ENCODE measurements at regions not wholly inside any gene's neighbourhood (a gene's known extent, or its start where the extent isn't known, plus 50 kb on each side); places are given as distances from the start of the nearest gene placed in this dataset.

- H3K9me3 ChIP-seq (ENCODE audit: control insufficient read depth, insufficient read depth, low read length): peaks cover 3% of the 10 kb centered on the region; the same call in 1 of the 2 replicates
- H3K4me3 ChIP-seq (ENCODE audit: low read depth, low read length): no peak overlapping the region
- no peak overlapping the region for H3K27ac ChIP-seq (ENCODE audit: low read depth, low read length)
- H3K27me3 ChIP-seq (ENCODE audit: control insufficient read depth, insufficient read depth, low read length): no peaks in the 10 kb centered on the region
- ChIA-PET CTCF (no interaction called here), POLR2A (no interaction called here)
- no peak for DNase-seq (ENCODE audit: low read depth, low spot score)
- no peak for TF ChIP-seq CTCF (IDR thresholded peaks at IDR 0.05; ENCODE audit: low read depth, low read length)
These were observed 57.4 kb upstream of the TMPRSS15 start for GRCh38 chr21:18460979-18461378.

DNA sequence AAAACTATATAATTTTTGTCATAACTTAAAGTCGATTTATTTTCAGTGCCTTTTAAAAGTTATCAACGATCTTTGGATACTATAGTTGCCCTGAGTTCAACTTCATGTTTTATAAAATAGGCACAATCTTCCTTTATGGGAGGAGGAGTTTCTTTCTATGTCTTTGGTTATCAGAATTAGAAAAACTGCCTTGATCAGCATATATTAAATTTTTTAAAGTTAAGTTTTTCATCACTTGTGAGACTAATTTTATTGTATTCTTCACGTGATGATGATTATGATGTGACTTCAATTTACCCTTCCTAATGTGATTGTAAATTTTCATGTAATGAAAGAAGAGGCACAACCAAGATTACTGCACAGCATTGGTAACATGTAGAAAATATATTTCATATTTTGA, 58.2 kb upstream of the TMPRSS15 start:
- CTCF ChIA-PET: no interaction called here
- POLR2A ChIA-PET: no interaction called here

DNA sequence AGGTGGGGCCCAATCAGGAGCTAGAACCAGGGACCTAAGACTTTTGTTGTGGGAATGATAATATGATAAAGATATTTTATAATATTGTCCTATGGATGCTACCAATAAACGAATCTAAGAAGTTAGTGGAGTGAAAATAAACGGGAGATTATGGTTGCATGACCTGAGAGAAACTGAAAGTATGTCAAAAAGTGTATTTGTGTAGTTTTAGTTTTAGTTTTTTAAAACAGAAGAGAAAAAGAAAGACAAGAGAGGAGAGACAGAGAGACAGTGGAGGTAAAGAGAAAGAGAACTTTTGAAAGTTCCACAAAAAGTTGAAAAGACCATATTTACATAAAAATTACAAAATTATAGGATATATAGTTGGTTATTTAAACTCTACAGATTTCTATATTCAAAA, 64.1 kb upstream of the TMPRSS15 start:
- Histone ChIP-seq H3K27me3 (ENCODE audit: control insufficient read depth, insufficient read depth, low read length) (no peaks in the 10 kb centered on the region), H3K9me3 (ENCODE audit: control insufficient read depth, insufficient read depth, low read length) (no peaks in the 10 kb centered on the region; the same call in 1 of the 2 replicates), H3K27ac (ENCODE audit: low read depth, low read length) (no peak overlapping the region), H3K4me3 (ENCODE audit: low read depth, low read length) (no peak overlapping the region)
- TF ChIP-seq CTCF (IDR thresholded peaks at IDR 0.05; ENCODE audit: low read depth, low read length): no peak
- POLR2A ChIA-PET: no interaction called here
- DNase-seq (ENCODE audit: low read depth, low spot score): no peak
- CTCF ChIA-PET: no interaction called here

More for the DNA sequence above, 58.2 kb upstream of the TMPRSS15 start:
- TF ChIP-seq CTCF (IDR thresholded peaks at IDR 0.05; ENCODE audit: low read depth, low read length): no peak
- Histone ChIP-seq H3K27me3 (ENCODE audit: control insufficient read depth, insufficient read depth, low read length) (no peaks in the 10 kb centered on the region), H3K9me3 (ENCODE audit: control insufficient read depth, insufficient read depth, low read length) (peaks cover 3% of the 10 kb centered on the region; the same call in 1 of the 2 replicates), H3K27ac (ENCODE audit: low read depth, low read length) (no peak overlapping the region), H3K4me3 (ENCODE audit: low read depth, low read length) (no peak overlapping the region)
- no peak for DNase-seq (ENCODE audit: low read depth, low spot score)

DNA sequence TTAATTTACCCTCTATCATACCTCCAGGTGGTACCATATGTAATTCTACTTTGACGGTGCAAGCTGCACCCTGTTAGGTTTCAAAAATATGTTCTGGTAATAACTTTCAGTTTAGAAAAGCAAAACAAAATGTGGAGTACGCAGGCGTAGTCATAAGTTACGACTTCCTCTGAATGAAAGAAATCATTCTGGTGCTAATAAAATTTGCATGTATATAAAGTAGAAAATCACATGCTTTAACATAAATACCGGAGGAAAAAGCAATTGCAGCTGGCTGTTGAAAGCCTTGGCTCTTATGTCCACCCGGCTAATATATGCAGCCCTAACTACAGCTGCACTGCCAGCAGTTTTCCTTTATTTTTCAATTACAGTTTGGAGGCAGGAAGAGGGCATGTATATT, 65.2 kb upstream of the TMPRSS15 start:
- H3K4me3 ChIP-seq (ENCODE audit: low read depth, low read length): no peak overlapping the region
- no peaks in the 10 kb centered on the region for H3K27me3 ChIP-seq (ENCODE audit: control insufficient read depth, insufficient read depth, low read length)
- DNase-seq (ENCODE audit: low read depth, low spot score): no peak
- ChIA-PET CTCF (no interaction called here), POLR2A (no interaction called here)
- H3K9me3 ChIP-seq (ENCODE audit: control insufficient read depth, insufficient read depth, low read length): no peaks in the 10 kb centered on the region; the same call in 1 of the 2 replicates
- no peak for TF ChIP-seq CTCF (IDR thresholded peaks at IDR 0.05; ENCODE audit: low read depth, low read length)
- H3K27ac ChIP-seq (ENCODE audit: low read depth, low read length): no peak overlapping the region

GRCh38 chr21:18476639-18477038, 73.1 kb upstream of the TMPRSS15 start:
- POLR2A ChIA-PET: no interaction called here
- CTCF ChIA-PET: no interaction called here
- TF ChIP-seq CTCF (IDR thresholded peaks at IDR 0.05; ENCODE audit: low read depth, low read length): no peak
- H3K27ac ChIP-seq (ENCODE audit: low read depth, low read length): no peak overlapping the region
- 0 out of 2 replicates have a peak, but pooled peaks cover 3% of the 10 kb centered on the region for H3K9me3 ChIP-seq (ENCODE audit: control insufficient read depth, insufficient read depth, low read length)
- DNase-seq (ENCODE audit: low read depth, low spot score): no peak
- no peaks in the 10 kb centered on the region for H3K27me3 ChIP-seq (ENCODE audit: control insufficient read depth, insufficient read depth, low read length)
- no peak overlapping the region for H3K4me3 ChIP-seq (ENCODE audit: low read depth, low read length)

Data from AG04450 (cell line).